MM.1S (cell line): ENCODE measurements at regions not wholly inside any gene's neighbourhood (a gene's known extent, or its start where the extent isn't known, plus 50 kb on each side); places are given as distances from the start of the nearest gene placed in this dataset.

ENCODE experiments used
- DNase-seq: peaks from one replicate; pipeline ENCODE4 v3.0.0-alpha.2; 2015
- H2AFZ ChIP-seq: fragments of 300-600 bp; sonication (generic); 2 replicates; pipeline ENCODE4 v1.6.0; 2016; ENCODE audit warnings: antibody characterized with exemption, low read length
- H3F3A ChIP-seq: fragments of 300-600 bp; sonication (generic); 2 replicates; pipeline ENCODE4 v1.6.1; 2016; ENCODE audit warnings: mild to moderate bottlenecking, antibody characterized with exemption, low read length, moderate library complexity, mixed read lengths; ENCODE audit not compliant: insufficient read depth
- H3K27ac ChIP-seq: fragments of 300-600 bp; sonication (generic); 2 replicates; pipeline ENCODE4 v1.5.1; 2016; ENCODE audit warnings: mild to moderate bottlenecking, low read length
- H3K27me3 ChIP-seq: fragments of 300-600 bp; sonication (generic); replicated peaks from 2 replicates; pipeline ENCODE4 v1.6.0; 2016; ENCODE audit warnings: low read length; ENCODE audit not compliant: insufficient read depth
- H3K36me3 ChIP-seq: fragments of 300-600 bp; sonication (generic); replicated peaks from 2 replicates; pipeline ENCODE4 v1.6.1; 2016; ENCODE audit warnings: mild to moderate bottlenecking, low read length, mixed read lengths; ENCODE audit not compliant: insufficient read depth
- H3K4me1 ChIP-seq: fragments of 300-600 bp; sonication (generic); 2 replicates; pipeline ENCODE4 v1.6.1; 2016; ENCODE audit warnings: low read length, mixed read lengths
- H3K4me2 ChIP-seq: fragments of 300-600 bp; sonication (generic); 2 replicates; pipeline ENCODE4 v1.6.0; 2016; ENCODE audit warnings: low read depth, low read length
- H3K4me3 ChIP-seq: fragments of 300-600 bp; sonication (generic); 2 replicates; pipeline ENCODE4 v1.5.1; 2016; ENCODE audit warnings: low read length, mixed read lengths
- H3K79me2 ChIP-seq: fragments of 300-600 bp; sonication (generic); 2 replicates; pipeline ENCODE4 v1.6.1; 2016; ENCODE audit warnings: mixed run types, low read length, mixed read lengths
- H3K9ac ChIP-seq: fragments of 300-600 bp; sonication (generic); 2 replicates; pipeline ENCODE4 v1.6.1; 2016; ENCODE audit warnings: low read length, mixed read lengths
- H3K9me2 ChIP-seq: fragments of 300-600 bp; sonication (generic); replicated peaks from 2 replicates; pipeline ENCODE4 v1.6.1; 2016; ENCODE audit warnings: mild to moderate bottlenecking, low read length, mixed read lengths; ENCODE audit not compliant: insufficient read depth
- H3K9me3 ChIP-seq: fragments of 300-600 bp; sonication (generic); replicated peaks from 2 replicates; pipeline ENCODE4 v1.6.1; 2016; ENCODE audit warnings: mild to moderate bottlenecking, low read length, mixed read lengths; ENCODE audit not compliant: insufficient read depth
- H4K20me1 ChIP-seq: fragments of 300-600 bp; sonication (generic); 2 replicates; pipeline ENCODE4 v1.6.1; 2016; ENCODE audit warnings: mild to moderate bottlenecking, low read length, moderate library complexity, mixed read lengths; ENCODE audit not compliant: insufficient read depth
- EZH2 ChIP-seq: fragments of 300-600 bp; sonication (generic); optimal IDR thresholded peaks from 2 replicates; pipeline ENCODE3; 2017; ENCODE audit warnings: low read depth, mild to moderate bottlenecking, antibody characterized with exemption, low read length, mixed read lengths
- EZH2phosphoT487 ChIP-seq: fragments of 300-600 bp; sonication (generic); IDR thresholded peaks from 2 replicates; pipeline ENCODE4 v1.6.1; 2018; ENCODE audit warnings: antibody characterized with exemption, low read length
- TF ChIP-seq, protein P1 (sequence below): fragments of 300-600 bp; sonication (generic); IDR thresholded peaks from 2 replicates; pipeline ENCODE4 v1.5.1; 2016; ENCODE audit warnings: antibody characterized with exemption, low read length, mixed read lengths

DNA sequence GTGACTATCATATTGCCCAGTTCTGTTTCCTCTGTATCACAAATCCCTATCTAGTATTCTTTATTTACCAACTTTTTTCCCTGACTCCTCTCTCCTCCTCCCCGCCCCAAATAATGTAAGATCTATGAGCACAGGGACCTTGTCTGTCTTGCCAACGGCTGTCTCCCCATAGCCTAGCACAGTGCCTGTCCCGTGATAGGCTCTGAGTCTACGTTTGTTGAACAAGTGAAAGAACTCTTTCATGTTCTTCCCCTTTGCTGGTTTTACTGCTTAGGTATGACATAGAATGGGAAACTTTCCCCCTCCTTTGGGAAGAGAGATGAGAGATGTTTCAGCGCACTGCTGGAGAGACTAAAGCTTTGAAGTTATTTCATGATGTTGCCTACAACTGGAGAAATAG, 367.0 kb downstream of the PRDM2 start:
- Histone ChIP-seq H3K4me2 (no peak overlapping the region), H3K27ac (no peak overlapping the region), H4K20me1 (no peaks in the 10 kb centered on the region), H3F3A (no peaks in the 10 kb centered on the region), H3K9me2 (no peaks in the 10 kb centered on the region), H3K36me3 (no peaks in the 10 kb centered on the region), H3K9ac (no peak overlapping the region), H3K27me3 (no peaks in the 10 kb centered on the region), H3K4me3 (no peak overlapping the region), H3K9me3 (no peaks in the 10 kb centered on the region), H2AFZ (no peak overlapping the region), H3K79me2 (no peaks in the 10 kb centered on the region), H3K4me1 (no peaks in the 10 kb centered on the region)
- no peak for DNase-seq
- TF ChIP-seq, protein P1, sequence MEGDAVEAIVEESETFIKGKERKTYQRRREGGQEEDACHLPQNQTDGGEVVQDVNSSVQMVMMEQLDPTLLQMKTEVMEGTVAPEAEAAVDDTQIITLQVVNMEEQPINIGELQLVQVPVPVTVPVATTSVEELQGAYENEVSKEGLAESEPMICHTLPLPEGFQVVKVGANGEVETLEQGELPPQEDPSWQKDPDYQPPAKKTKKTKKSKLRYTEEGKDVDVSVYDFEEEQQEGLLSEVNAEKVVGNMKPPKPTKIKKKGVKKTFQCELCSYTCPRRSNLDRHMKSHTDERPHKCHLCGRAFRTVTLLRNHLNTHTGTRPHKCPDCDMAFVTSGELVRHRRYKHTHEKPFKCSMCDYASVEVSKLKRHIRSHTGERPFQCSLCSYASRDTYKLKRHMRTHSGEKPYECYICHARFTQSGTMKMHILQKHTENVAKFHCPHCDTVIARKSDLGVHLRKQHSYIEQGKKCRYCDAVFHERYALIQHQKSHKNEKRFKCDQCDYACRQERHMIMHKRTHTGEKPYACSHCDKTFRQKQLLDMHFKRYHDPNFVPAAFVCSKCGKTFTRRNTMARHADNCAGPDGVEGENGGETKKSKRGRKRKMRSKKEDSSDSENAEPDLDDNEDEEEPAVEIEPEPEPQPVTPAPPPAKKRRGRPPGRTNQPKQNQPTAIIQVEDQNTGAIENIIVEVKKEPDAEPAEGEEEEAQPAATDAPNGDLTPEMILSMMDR = no peak
- TF ChIP-seq EZH2phosphoT487 = no peak
- TF ChIP-seq EZH2 = no peak

DNA sequence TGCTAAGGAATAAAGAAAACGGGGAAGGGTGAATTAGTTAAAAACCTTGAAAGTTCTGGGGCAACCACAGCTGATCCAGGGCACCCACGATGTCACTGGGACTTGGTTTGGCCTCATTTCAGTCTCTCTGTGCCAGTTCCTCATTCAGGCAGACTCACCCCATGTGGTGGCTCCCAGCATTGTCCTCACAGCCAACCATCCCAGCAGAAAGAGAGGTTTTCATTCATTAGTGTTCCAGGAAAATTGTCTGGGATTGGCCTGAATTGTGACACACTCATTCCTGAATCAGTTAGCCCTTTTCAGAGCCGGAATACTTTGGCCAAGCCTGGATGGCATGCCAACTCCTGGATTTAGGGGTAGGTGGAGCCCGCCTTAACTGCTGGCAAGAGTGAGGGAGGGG, 367.7 kb downstream of the PRDM2 start:
- Histone ChIP-seq H3F3A (no peaks in the 10 kb centered on the region), H3K27ac (no peak overlapping the region), H3K27me3 (no peaks in the 10 kb centered on the region), H3K9ac (no peak overlapping the region), H3K4me3 (no peak overlapping the region), H3K4me1 (no peaks in the 10 kb centered on the region), H3K4me2 (no peak overlapping the region), H2AFZ (no peak overlapping the region), H4K20me1 (no peaks in the 10 kb centered on the region), H3K36me3 (no peaks in the 10 kb centered on the region), H3K79me2 (no peaks in the 10 kb centered on the region), H3K9me3 (no peaks in the 10 kb centered on the region), H3K9me2 (no peaks in the 10 kb centered on the region)
- no peak for TF ChIP-seq EZH2phosphoT487
- TF ChIP-seq, protein P1 = no peak
- TF ChIP-seq EZH2 = no peak
- DNase-seq = no peak

DNA sequence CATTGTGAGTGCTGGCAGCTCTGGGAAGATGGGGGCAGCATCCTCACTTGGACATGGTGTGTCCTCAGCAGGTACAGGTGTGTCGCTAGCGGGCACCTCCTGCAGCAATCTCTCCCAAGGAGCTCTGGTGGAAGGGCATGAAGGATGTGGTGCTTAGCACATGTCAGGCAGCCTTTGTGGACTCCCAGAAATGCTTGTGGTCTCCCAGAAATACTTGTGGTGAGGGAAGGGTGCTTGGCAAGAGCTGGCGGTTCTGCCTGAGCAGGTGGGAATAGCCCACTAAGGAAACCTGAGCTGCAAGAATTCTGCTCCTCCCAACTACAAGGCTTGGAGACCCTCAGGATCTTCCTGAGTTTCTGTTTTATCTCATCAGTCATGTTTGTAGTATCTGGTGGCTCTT, 371.6 kb downstream of the PRDM2 start:
- Histone ChIP-seq H3K4me1 (no peaks in the 10 kb centered on the region), H3K9me3 (no peaks in the 10 kb centered on the region), H2AFZ (no peak overlapping the region), H3K4me3 (no peak overlapping the region), H3K27me3 (no peaks in the 10 kb centered on the region), H3K4me2 (no peak overlapping the region), H3K9me2 (no peaks in the 10 kb centered on the region), H3K9ac (no peak overlapping the region), H4K20me1 (no peaks in the 10 kb centered on the region), H3F3A (no peaks in the 10 kb centered on the region), H3K27ac (no peak overlapping the region), H3K36me3 (no peaks in the 10 kb centered on the region), H3K79me2 (no peaks in the 10 kb centered on the region)
- no peak for DNase-seq
- TF ChIP-seq EZH2phosphoT487 (no peak), EZH2 (no peak)

DNA sequence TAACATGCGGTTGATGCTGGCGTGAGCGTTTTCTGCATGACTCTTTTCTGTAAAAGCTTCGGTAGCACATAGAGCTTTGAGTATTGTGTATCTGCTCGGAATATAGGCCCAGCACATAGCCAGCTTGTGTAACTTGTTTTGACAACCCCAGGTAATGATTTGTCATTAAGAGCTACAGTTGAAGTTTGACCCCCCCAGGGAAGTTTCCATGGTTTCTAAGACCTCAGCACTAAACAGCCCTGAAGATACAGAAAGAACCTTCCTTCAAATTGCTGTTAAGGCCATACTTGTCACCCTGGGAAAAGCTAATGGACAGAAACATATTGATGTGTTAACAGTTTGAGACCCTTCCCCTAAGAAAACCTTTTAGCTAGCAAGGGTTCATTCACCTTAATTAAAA, 380.7 kb downstream of the PRDM2 start:
- no peak overlapping the region for H3K9ac ChIP-seq
- no peaks in the 10 kb centered on the region for H3K27me3 ChIP-seq
- no peaks in the 10 kb centered on the region for H3F3A ChIP-seq
- no peak overlapping the region for H2AFZ ChIP-seq
- no peaks in the 10 kb centered on the region for H3K9me2 ChIP-seq
- H3K79me2 ChIP-seq = no peaks in the 10 kb centered on the region
- H3K27ac ChIP-seq = no peak overlapping the region
- H3K4me1 ChIP-seq = no peaks in the 10 kb centered on the region
- DNase-seq = no peak
- TF ChIP-seq EZH2phosphoT487 = no peak
- TF ChIP-seq EZH2 = no peak
- H4K20me1 ChIP-seq = no peaks in the 10 kb centered on the region
- H3K4me2 ChIP-seq = no peak overlapping the region
- H3K4me3 ChIP-seq = no peak overlapping the region
- no peaks in the 10 kb centered on the region for H3K36me3 ChIP-seq
- no peaks in the 10 kb centered on the region for H3K9me3 ChIP-seq
